ENCODE measurements at regions not wholly inside any gene's neighbourhood (a gene's known extent, or its start where the extent isn't known, plus 50 kb on each side); places are given as distances from the start of the nearest gene placed in this dataset.

GRCh38 chr11:134758342-134758931 lies 346.4 kb upstream of the B3GAT1 start:
- TF ChIP-seq POLR2A (IDR thresholded peaks at IDR 0.05; ENCODE audit: extremely low read depth, insufficient read length), result no peak
- no peak for TF ChIP-seq CTCF (IDR thresholded peaks at IDR 0.05; ENCODE audit: low read depth, low read length)
- TF ChIP-seq MYC (IDR thresholded peaks at IDR 0.05; ENCODE audit: low read depth, low read length), result no peak
- no peak for TF ChIP-seq MAX (IDR thresholded peaks at IDR 0.05; ENCODE audit: low read depth, low read length)

Data from NB4 (cell line).